GM23248 (cell line): ENCODE measurements at regions not wholly inside any gene's neighbourhood (a gene's known extent, or its start where the extent isn't known, plus 50 kb on each side); places are given as distances from the start of the nearest gene placed in this dataset.

Experiments
- EZH2 ChIP-seq: fragments of 200-600 bp; sonication (generic); IDR thresholded peaks from 2 replicates; pipeline ENCODE4 v1.6.1; 2018; ENCODE audit warnings: antibody characterized with exemption, mild to moderate bottlenecking; ENCODE audit not compliant: insufficient read depth, poor library complexity, severe bottlenecking
- EZH2phosphoT487 ChIP-seq: fragments of 200-600 bp; sonication (generic); IDR thresholded peaks from 2 replicates; pipeline ENCODE4 v1.6.1; 2018; ENCODE audit warnings: antibody characterized with exemption, moderate library complexity, mild to moderate bottlenecking, low read depth; ENCODE audit not compliant: insufficient read depth

GRCh38 chr5:173745557-173745956 lies 129.1 kb upstream of the BOD1 start:
- TF ChIP-seq EZH2 (no peak), EZH2phosphoT487 (no peak)
